ENCODE measurements at regions not wholly inside any gene's neighbourhood (a gene's known extent, or its start where the extent isn't known, plus 50 kb on each side); places are given as distances from the start of the nearest gene placed in this dataset.
A peak's percentile ranks its signal among the peaks of the same experiment; 100 is the strongest.

DNA sequence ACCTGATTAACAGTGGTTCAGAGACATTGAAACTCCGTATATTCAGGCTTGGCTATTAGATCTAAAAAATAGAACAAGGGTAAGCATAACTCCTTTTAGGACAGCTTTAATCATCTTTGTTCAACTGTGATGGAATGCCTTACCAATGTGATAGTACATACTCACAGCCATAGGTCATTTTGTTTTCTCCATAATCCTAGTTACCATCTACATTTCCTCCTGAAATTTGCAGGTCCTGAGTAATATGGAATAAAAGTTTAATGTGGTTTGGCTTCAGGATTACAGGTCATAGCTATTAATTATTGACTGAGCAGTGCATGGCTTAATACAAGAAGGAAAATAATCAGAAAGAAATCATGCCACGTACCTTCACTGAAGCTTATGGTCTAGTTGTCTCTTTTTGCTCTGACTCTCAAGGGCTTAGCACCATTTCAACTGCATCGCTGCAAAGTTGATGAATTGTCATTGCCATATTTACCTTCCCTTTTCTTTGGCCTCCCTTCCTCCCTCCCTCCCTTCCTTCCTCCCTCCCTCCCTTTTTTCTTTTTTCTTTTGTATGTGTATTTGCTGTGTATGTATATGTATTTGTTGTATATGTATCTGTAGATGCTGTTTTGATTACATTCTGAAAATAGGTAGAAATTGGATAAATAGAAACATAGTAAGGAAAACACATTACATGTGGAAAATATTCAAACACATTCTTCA, 250.9 kb upstream of the ZNF608 start:
- Histone ChIP-seq H3K4me3 (ENCODE audit: low read depth, low read length) (no peak overlapping the region), H3K9me3 (ENCODE audit: control insufficient read depth in 2 of 2, low read length in 2 of 2) (no peaks in the 10 kb centered on the region), H3K27ac (ENCODE audit: insufficient read depth, low read length, poor library complexity, severe bottlenecking) (no peak overlapping the region), H3K36me3 (ENCODE audit: control insufficient read depth, insufficient read depth, low read length) (no peaks in the 10 kb centered on the region), H3K27me3 (ENCODE audit: control insufficient read depth, insufficient read depth, low read length) (no peaks in the 10 kb centered on the region), H3K4me1 (ENCODE audit: control insufficient read depth, insufficient read depth, low read length, poor library complexity, severe bottlenecking) (no peaks in the 10 kb centered on the region)
- Mint-ChIP-seq H3K36me3 (no peaks in the 10 kb centered on the region), H3K27me3 (no peaks in the 10 kb centered on the region), H3K4me1 (no peaks in the 10 kb centered on the region), H3K4me3 (no peak overlapping the region), H3K27ac (no peak overlapping the region), H3K9me3 (peaks cover 0 to 8% (median 4%) of the 10 kb centered on the region in 7 donors)
- ATAC-seq (ENCODE audit: low read depth in 2 of 2) (no peak), DNase-seq (no peak)

DNA sequence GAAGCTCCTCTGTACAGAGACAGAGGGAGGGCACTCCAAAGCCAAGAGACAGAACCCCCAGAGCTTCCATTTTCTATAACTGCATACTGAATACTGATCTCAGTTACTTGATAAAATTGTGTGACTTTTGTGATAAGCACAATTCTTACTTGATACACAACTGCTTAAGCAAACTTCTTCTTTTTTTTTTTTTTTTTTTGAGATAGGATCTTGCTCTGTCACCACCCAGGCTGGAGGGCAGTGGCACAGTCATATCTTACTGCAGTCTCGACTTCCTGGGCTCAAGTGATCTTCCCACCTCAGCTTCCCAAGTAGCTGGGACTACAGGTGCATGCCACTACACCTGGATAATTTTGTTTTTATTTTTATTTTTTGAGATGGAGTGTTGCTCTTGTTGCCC, 252.1 kb upstream of the ZNF608 start:
- no peak overlapping the region for H3K4me3 Mint-ChIP-seq
- no peak overlapping the region for H3K4me3 ChIP-seq (ENCODE audit: low read depth, low read length)
- no peaks in the 10 kb centered on the region for H3K27me3 Mint-ChIP-seq
- DNase-seq (no peak), ATAC-seq (ENCODE audit: low read depth in 2 of 2) (no peak)
- H3K36me3 ChIP-seq (ENCODE audit: control insufficient read depth, insufficient read depth, low read length) = no peaks in the 10 kb centered on the region
- no peaks in the 10 kb centered on the region for H3K4me1 Mint-ChIP-seq
- H3K27ac Mint-ChIP-seq = no peak overlapping the region
- H3K27ac ChIP-seq (ENCODE audit: insufficient read depth, low read length, poor library complexity, severe bottlenecking) = no peak overlapping the region
- no peaks in the 10 kb centered on the region for H3K27me3 ChIP-seq (ENCODE audit: control insufficient read depth, insufficient read depth, low read length)
- no peaks in the 10 kb centered on the region for H3K4me1 ChIP-seq (ENCODE audit: control insufficient read depth, insufficient read depth, low read length, poor library complexity, severe bottlenecking)
- peaks cover 0 to 6% (median 2%) of the 10 kb centered on the region in 7 donors for H3K9me3 Mint-ChIP-seq
- H3K36me3 Mint-ChIP-seq = no peaks in the 10 kb centered on the region
- no peaks in the 10 kb centered on the region for H3K9me3 ChIP-seq (ENCODE audit: control insufficient read depth in 2 of 2, low read length in 2 of 2)

DNA sequence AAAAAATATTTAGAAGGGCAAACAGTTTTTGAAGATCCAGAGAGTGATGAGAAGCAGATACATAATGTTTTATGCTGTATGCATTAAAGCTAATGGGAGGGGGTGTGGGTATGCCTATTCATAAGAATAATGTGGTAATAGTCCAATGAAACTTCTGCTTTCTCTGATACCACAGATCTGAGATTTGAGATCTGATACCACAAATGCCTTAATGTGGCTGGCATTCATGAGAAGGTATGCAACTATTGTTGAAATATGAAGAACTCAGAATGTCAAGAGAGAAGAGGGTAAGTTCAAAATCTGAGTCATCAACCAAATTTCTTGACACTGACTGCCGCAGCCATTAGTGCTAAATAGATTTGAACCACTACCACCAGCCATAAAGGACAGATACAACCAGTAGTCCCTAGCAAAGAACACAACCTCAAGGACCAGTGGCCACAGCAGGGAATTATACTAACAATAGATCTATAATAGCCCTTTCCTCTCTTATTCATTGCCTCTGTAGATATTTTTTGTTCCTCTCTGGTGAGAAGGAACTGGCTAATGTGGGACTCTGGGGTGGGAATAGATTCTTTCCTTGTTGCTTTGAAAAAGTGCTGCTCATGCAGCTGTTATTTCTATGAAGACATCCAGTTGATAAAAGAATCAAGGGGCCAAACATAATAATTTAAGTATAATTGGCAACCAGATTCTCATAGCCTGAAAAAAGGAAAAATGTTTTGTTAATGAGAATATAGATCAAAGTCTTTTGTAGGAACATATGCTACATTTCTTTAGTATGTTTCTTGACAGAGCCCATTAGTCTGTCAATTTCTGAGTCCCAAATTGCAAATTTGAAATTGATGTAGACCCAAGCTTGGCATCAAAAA, 256.5 kb upstream of the ZNF608 start:
- Mint-ChIP-seq H3K27me3 (no peaks in the 10 kb centered on the region), H3K27ac (no peak overlapping the region), H3K36me3 (no peaks in the 10 kb centered on the region), H3K9me3 (peaks cover 0 to 8% (median 3%) of the 10 kb centered on the region in 7 donors), H3K4me3 (no peak overlapping the region), H3K4me1 (no peaks in the 10 kb centered on the region)
- no peaks in the 10 kb centered on the region for H3K27me3 ChIP-seq (ENCODE audit: control insufficient read depth, insufficient read depth, low read length)
- no peaks in the 10 kb centered on the region for H3K9me3 ChIP-seq (ENCODE audit: control insufficient read depth in 2 of 2, low read length in 2 of 2)
- no peak for DNase-seq
- H3K4me3 ChIP-seq (ENCODE audit: low read depth, low read length) = no peak overlapping the region
- no peaks in the 10 kb centered on the region for H3K4me1 ChIP-seq (ENCODE audit: control insufficient read depth, insufficient read depth, low read length, poor library complexity, severe bottlenecking)
- H3K36me3 ChIP-seq (ENCODE audit: control insufficient read depth, insufficient read depth, low read length) = no peaks in the 10 kb centered on the region
- no peak for ATAC-seq (ENCODE audit: low read depth in 2 of 2)
- no peak overlapping the region for H3K27ac ChIP-seq (ENCODE audit: insufficient read depth, low read length, poor library complexity, severe bottlenecking)

DNA sequence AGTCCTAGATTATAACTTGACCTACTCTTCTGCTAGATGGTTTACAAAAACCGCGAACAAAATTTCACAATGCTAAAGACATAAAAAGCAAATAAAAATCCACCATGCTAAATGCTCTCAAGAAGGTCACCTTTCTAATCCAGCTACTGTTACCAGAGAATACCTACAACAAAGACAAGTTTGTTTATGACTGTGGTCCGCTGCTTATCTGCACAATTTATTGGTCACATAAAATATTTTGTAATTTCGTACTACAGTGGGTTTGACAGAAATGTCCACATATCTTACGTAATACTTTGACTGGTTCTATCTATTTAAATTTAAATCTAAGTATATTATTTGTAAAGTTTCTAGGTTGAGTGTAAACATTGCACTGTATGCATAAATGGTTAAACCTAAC, 257.6 kb upstream of the ZNF608 start:
- no peak for ATAC-seq (ENCODE audit: low read depth in 2 of 2)
- Mint-ChIP-seq H3K4me3 (no peak overlapping the region), H3K27ac (no peak overlapping the region), H3K36me3 (no peaks in the 10 kb centered on the region), H3K9me3 (peaks cover 0 to 8% (median 3%) of the 10 kb centered on the region in 7 donors), H3K27me3 (no peaks in the 10 kb centered on the region), H3K4me1 (no peaks in the 10 kb centered on the region)
- no peak for DNase-seq
- Histone ChIP-seq H3K4me3 (ENCODE audit: low read depth, low read length) (no peak overlapping the region), H3K27ac (ENCODE audit: insufficient read depth, low read length, poor library complexity, severe bottlenecking) (no peak overlapping the region), H3K9me3 (ENCODE audit: control insufficient read depth in 2 of 2, low read length in 2 of 2) (no peaks in the 10 kb centered on the region), H3K27me3 (ENCODE audit: control insufficient read depth, insufficient read depth, low read length) (no peaks in the 10 kb centered on the region), H3K4me1 (ENCODE audit: control insufficient read depth, insufficient read depth, low read length, poor library complexity, severe bottlenecking) (no peaks in the 10 kb centered on the region), H3K36me3 (ENCODE audit: control insufficient read depth, insufficient read depth, low read length) (no peaks in the 10 kb centered on the region)

DNA sequence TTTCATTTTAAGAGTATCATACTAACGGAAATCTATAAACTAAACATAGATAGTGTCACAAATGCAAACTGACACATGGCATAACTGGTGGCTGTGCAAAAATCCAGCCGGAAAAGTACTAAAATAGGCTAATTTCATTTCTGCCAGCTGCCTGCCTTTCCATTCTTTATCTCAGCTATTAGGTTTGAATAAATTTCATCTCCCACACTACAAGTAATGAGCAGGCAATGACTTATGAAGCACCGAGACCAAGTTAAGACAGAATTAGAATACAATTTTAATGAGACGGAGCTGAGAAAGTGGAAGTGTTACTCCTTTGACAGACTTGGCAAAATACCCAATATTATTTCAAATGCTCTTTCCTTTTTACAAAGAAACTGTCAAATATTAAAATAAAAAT, 258.8 kb upstream of the ZNF608 start:
- Mint-ChIP-seq H3K27ac (no peak overlapping the region), H3K4me3 (no peak overlapping the region), H3K36me3 (no peaks in the 10 kb centered on the region), H3K4me1 (no peaks in the 10 kb centered on the region), H3K9me3 (peaks cover 0 to 8% (median 5%) of the 10 kb centered on the region in 7 donors), H3K27me3 (no peaks in the 10 kb centered on the region)
- H3K9me3 ChIP-seq (ENCODE audit: control insufficient read depth in 2 of 2, low read length in 2 of 2) = no peaks in the 10 kb centered on the region
- no peaks in the 10 kb centered on the region for H3K36me3 ChIP-seq (ENCODE audit: control insufficient read depth, insufficient read depth, low read length)
- no peak overlapping the region for H3K27ac ChIP-seq (ENCODE audit: insufficient read depth, low read length, poor library complexity, severe bottlenecking)
- no peak for ATAC-seq (ENCODE audit: low read depth in 2 of 2)
- no peak for DNase-seq
- no peaks in the 10 kb centered on the region for H3K27me3 ChIP-seq (ENCODE audit: control insufficient read depth, insufficient read depth, low read length)
- H3K4me1 ChIP-seq (ENCODE audit: control insufficient read depth, insufficient read depth, low read length, poor library complexity, severe bottlenecking) = no peaks in the 10 kb centered on the region
- H3K4me3 ChIP-seq (ENCODE audit: low read depth, low read length) = no peak overlapping the region

DNA sequence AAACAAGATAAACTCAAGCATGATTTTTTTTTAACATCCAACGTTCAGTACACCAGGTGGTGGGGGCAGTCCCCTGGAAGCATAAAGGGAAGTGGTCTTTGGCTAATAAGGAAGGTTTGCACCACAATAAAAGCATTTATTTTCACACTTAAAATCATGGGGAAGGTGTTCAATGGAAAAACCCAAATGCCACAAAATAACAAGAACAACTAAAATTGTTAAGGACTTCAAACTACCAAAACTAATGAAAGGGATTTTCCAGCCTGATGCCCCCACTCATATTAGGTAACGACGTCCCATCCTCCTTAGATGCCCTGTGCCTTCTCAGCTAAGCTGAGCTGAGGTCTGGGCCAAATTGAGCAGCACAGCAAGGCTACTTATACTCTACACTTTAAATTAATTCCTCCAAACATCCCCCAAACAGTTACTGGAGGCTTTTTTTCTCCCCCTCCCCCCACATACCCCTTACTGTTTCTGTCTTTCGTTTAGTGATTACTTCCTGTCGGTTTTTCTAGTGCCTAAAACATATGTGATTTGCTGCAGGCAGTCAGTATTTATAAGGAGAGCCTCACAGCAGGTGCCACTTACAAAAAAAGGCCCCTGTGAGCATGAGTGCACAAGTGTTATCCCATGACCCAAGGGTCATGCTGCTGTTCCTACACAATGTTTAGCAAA, 259.7 kb upstream of the ZNF608 start:
- DNase-seq (no peak), ATAC-seq (ENCODE audit: low read depth in 2 of 2) (no peak)
- H3K4me3 Mint-ChIP-seq = no peak overlapping the region
- Histone ChIP-seq H3K36me3 (ENCODE audit: control insufficient read depth, insufficient read depth, low read length) (no peaks in the 10 kb centered on the region), H3K27me3 (ENCODE audit: control insufficient read depth, insufficient read depth, low read length) (no peaks in the 10 kb centered on the region), H3K9me3 (ENCODE audit: control insufficient read depth in 2 of 2, low read length in 2 of 2) (no peaks in the 10 kb centered on the region), H3K4me3 (ENCODE audit: low read depth, low read length) (no peak overlapping the region), H3K27ac (ENCODE audit: insufficient read depth, low read length, poor library complexity, severe bottlenecking) (no peak overlapping the region), H3K4me1 (ENCODE audit: control insufficient read depth, insufficient read depth, low read length, poor library complexity, severe bottlenecking) (no peaks in the 10 kb centered on the region)
- H3K27ac Mint-ChIP-seq = peak overlapping the region in 1 of 3 donors; percentile 18
- H3K27me3 Mint-ChIP-seq = no peaks in the 10 kb centered on the region
- H3K9me3 Mint-ChIP-seq = peaks cover 0 to 7% (median 2%) of the 10 kb centered on the region in 7 donors
- H3K4me1 Mint-ChIP-seq = no peaks in the 10 kb centered on the region
- H3K36me3 Mint-ChIP-seq = no peaks in the 10 kb centered on the region

DNA sequence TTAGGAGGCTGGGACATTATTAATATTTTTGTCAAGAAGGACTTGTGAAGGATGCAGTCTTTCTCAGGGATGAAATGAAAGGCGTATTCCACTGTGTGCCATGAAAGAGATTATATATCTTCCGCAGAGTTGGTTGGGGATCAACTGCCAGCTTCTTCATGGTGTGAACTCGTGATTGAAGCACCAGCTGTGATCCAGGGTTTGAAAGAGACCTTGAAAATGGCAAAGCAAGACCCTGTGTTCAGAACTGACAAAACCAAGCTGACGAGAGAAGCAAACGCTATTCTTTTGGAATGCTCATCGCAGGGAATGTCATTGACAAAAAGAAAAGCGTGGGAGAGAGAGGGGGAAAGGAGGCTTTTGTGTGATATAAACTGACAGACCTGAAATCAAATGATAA, 263.9 kb upstream of the ZNF608 start:
- peaks cover 0 to 8% (median 2%) of the 10 kb centered on the region in 7 donors for H3K9me3 Mint-ChIP-seq
- ATAC-seq (ENCODE audit: low read depth in 2 of 2) = no peak
- H3K27ac Mint-ChIP-seq = no peak overlapping the region
- Histone ChIP-seq H3K27me3 (ENCODE audit: control insufficient read depth, insufficient read depth, low read length) (no peaks in the 10 kb centered on the region), H3K27ac (ENCODE audit: insufficient read depth, low read length, poor library complexity, severe bottlenecking) (no peak overlapping the region), H3K9me3 (ENCODE audit: control insufficient read depth in 2 of 2, low read length in 2 of 2) (no peaks in the 10 kb centered on the region), H3K4me1 (ENCODE audit: control insufficient read depth, insufficient read depth, low read length, poor library complexity, severe bottlenecking) (no peaks in the 10 kb centered on the region), H3K36me3 (ENCODE audit: control insufficient read depth, insufficient read depth, low read length) (no peaks in the 10 kb centered on the region), H3K4me3 (ENCODE audit: low read depth, low read length) (no peak overlapping the region)
- no peak for DNase-seq
- no peaks in the 10 kb centered on the region for H3K27me3 Mint-ChIP-seq
- no peak overlapping the region for H3K4me3 Mint-ChIP-seq
- no peaks in the 10 kb centered on the region for H3K4me1 Mint-ChIP-seq
- no peaks in the 10 kb centered on the region for H3K36me3 Mint-ChIP-seq
